Testis (tissue), 2 donors: ENCODE measurements at regions not wholly inside any gene's neighbourhood (a gene's known extent, or its start where the extent isn't known, plus 50 kb on each side); places are given as distances from the start of the nearest gene placed in this dataset.

ENCODE experiments used
- DNase-seq: peaks from one replicate; pipeline ENCODE4 v3.0.0-alpha.2; 2019
- H3K27ac ChIP-seq, 2 donors: fragments of 200-600 bp; sonication (generic); one replicate each; pipeline ENCODE4 v1.5.1; 2019
- H3K27me3 ChIP-seq: fragments of 200-600 bp; sonication (generic); one replicate; pipeline ENCODE4 v1.5.1; 2019
- H3K36me3 ChIP-seq: fragments of 200-600 bp; sonication (generic); one replicate; pipeline ENCODE4 v1.5.1; 2017; ENCODE audit warnings: low read depth; ENCODE audit errors: missing control alignments
- H3K4me1 ChIP-seq: fragments of 200-600 bp; sonication (generic); one replicate; pipeline ENCODE4 v1.5.1; 2019
- H3K4me3 ChIP-seq, 2 donors: fragments of 200-600 bp; sonication (generic); one replicate each; pipeline ENCODE4 v1.5.1; 2017 to 2019
- H3K9me3 ChIP-seq: fragments of 200-600 bp; sonication (generic); one replicate; pipeline ENCODE4 v1.5.1; 2017
- CTCF ChIP-seq, 3 experiments: fragments of 450-650 bp in 2 of 3; fragments of 200-600 bp in 1 of 3; sonication (generic) in 1 of 3; IDR thresholded peaks; one replicate each; pipeline ENCODE4 v1.5.1; 2016 to 2019; ENCODE audit warnings: antibody characterized with exemption in 3 of 3, mild to moderate bottlenecking in 2 of 3, moderate library complexity in 1 of 3
- POLR2A ChIP-seq: fragments of 450-650 bp; IDR thresholded peaks from one replicate; pipeline ENCODE4 v1.6.1; 2017; ENCODE audit warnings: antibody characterized with exemption, mild to moderate bottlenecking, moderate library complexity
- WGBS, 2 donors: methylation state at CpG; one replicate each; pipeline ENCODE4 v1.1.5; 2018; 5-methylcytosine and 5-hydroxymethylcytosine counted together
- intact Hi-C: fragments of 100-400 bp; cut with DNase I; formaldehyde crosslinking; loops from one replicate; pipeline ENCODE4 v1.15.1; 2023; ENCODE audit warnings: low total_unique reads

GRCh38 chr19:31132753-31133110, 216.5 kb downstream of the TSHZ3 start:
- Histone ChIP-seq H3K9me3 (no peaks in the 10 kb centered on the region), H3K4me3 (no peak overlapping the region), H3K27me3 (no peaks in the 10 kb centered on the region), H3K4me1 (no peaks in the 10 kb centered on the region), H3K27ac (no peak overlapping the region), H3K36me3 (no peaks in the 10 kb centered on the region)
- no peak for TF ChIP-seq CTCF (IDR thresholded peaks at IDR 0.05)
- TF ChIP-seq POLR2A: no peak
- WGBS, 2 donors: 87 to 98% methylated on average over 2 of the region's 2 CpGs
- intact Hi-C loops: no loop called here
- no peak for DNase-seq

GRCh38 chr19:31128291-31128690, 220.9 kb downstream of the TSHZ3 start:
- H3K4me1 ChIP-seq: no peaks in the 10 kb centered on the region
- DNase-seq: no peak
- no peak overlapping the region for H3K4me3 ChIP-seq
- H3K27ac ChIP-seq: no peak overlapping the region
- H3K36me3 ChIP-seq: no peaks in the 10 kb centered on the region
- no peaks in the 10 kb centered on the region for H3K9me3 ChIP-seq
- H3K27me3 ChIP-seq: no peaks in the 10 kb centered on the region
- 92 to 98% methylated on average over 9 of the region's 9 CpGs for WGBS, 2 donors
- intact Hi-C loops: no loop called here
- TF ChIP-seq POLR2A: no peak

GRCh38 chr19:31127134-31127967, 221.9 kb downstream of the TSHZ3 start:
- DNase-seq: no peak
- Histone ChIP-seq H3K4me3 (no peak overlapping the region), H3K4me1 (no peaks in the 10 kb centered on the region), H3K27ac (no peak overlapping the region), H3K27me3 (no peaks in the 10 kb centered on the region), H3K36me3 (no peaks in the 10 kb centered on the region), H3K9me3 (no peaks in the 10 kb centered on the region)
- WGBS, 2 donors: 70 to 73% methylated on average over 14 of the region's 14 CpGs
- intact Hi-C loops: no loop called here
- TF ChIP-seq POLR2A (no peak), CTCF (IDR thresholded peaks at IDR 0.05) (no peak)

GRCh38 chr19:31126236-31126635, 223.0 kb downstream of the TSHZ3 start:
- no peak for DNase-seq
- 97 to 100% methylated on average over 6 of the region's 6 CpGs for WGBS, 2 donors
- intact Hi-C loops: no loop called here

GRCh38 chr19:31125071-31125470, 224.2 kb downstream of the TSHZ3 start:
- Histone ChIP-seq H3K36me3 (no peaks in the 10 kb centered on the region), H3K9me3 (no peaks in the 10 kb centered on the region), H3K27ac (no peak overlapping the region), H3K4me3 (no peak overlapping the region), H3K27me3 (no peaks in the 10 kb centered on the region), H3K4me1 (no peaks in the 10 kb centered on the region)
- DNase-seq: no peak
- no peak for TF ChIP-seq CTCF (IDR thresholded peaks at IDR 0.05)
- no peak for TF ChIP-seq POLR2A
- intact Hi-C loops: no loop called here
- WGBS, 2 donors: 93 to 94% methylated on average over 5 of the region's 5 CpGs

More at GRCh38 chr19:31126236-31126635, 223.0 kb downstream of the TSHZ3 start:
- Histone ChIP-seq H3K27me3 (no peaks in the 10 kb centered on the region), H3K27ac (no peak overlapping the region), H3K9me3 (no peaks in the 10 kb centered on the region), H3K36me3 (no peaks in the 10 kb centered on the region), H3K4me3 (no peak overlapping the region), H3K4me1 (no peaks in the 10 kb centered on the region)
- TF ChIP-seq POLR2A (no peak), CTCF (IDR thresholded peaks at IDR 0.05) (no peak)
